IPS-NIHi7 (cell line): ENCODE measurements at regions not wholly inside any gene's neighbourhood (a gene's known extent, or its start where the extent isn't known, plus 50 kb on each side); places are given as distances from the start of the nearest gene placed in this dataset.

ENCODE experiments used
- DNase-seq: peaks from one replicate; pipeline ENCODE4 v3.0.0; 2012; ENCODE audit warnings: mixed read lengths; ENCODE audit errors: extremely low spot score

DNA sequence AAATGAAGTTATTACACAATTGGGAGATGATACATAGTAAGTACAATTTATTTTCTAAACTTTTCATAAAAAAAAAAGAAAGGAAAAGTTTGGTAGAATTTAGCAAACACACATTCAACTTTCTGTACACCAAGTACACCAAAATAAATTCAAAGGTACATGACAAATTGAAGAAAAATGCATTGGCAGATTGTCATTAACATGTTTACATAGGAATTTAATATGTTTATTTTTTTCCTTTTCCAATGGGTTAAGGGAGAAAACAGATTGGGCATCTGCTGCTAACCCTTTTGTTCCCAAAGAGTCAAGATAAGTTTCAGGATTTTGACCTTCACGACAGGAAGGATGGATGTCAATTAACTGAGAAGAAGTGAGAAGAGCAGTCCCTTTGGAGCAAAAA lies 620.4 kb downstream of the XIRP2 start:
- DNase-seq = no peak

DNA sequence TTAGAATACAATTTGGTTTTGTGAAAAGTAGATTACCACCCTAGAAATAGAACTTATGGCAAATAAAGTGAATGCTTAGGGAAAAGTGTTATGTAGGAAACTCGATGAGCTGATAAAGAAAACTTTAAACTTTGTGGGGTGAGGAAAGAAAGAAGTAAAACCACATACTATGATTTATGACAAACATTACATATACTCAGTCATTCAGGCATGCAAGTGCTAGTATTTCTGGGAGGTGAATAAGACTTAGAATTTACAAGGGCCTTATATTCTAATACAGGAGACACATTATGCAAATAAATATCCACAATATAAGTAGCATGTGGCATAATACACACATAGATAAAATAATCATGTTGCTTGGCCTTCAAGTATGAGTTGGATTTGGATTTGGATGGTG lies 618.1 kb downstream of the XIRP2 start:
- DNase-seq = no peak

DNA sequence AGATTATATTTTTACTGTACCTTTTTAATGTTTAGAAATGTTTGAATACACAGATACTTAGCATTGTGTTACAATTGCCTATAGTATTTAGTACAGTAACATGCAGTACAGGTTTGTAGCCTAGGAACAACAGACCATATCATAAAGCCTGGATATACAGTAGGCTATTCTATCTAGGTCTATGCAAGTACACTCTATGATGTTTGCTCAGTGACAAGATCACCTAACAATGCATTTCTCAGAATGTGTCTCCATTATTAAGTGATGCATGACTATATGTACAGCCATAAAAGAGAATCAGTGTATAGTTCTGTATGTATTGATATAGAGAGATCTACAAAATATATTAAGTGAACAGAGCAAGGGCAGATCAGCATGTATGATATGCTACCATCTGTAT lies 616.4 kb downstream of the XIRP2 start:
- DNase-seq = no peak

DNA sequence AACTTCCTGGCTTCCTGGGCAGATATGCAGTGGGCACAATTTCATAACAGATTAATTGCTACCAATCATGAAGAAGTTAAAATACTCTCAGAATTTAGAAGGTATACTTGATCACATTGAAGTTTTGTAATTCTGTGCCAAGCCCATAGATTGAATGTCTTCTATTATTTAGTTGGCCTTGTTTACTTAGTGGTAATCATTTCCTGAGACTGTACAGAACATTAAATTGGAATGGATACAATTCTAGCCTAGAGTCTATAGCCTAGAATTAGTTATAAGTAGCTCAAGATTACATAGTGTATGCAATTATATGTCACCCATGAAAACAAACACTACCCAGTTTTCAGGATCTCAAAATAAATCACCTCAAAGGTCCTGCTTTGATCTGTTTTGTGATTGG lies 615.8 kb downstream of the XIRP2 start:
- no peak for DNase-seq

DNA sequence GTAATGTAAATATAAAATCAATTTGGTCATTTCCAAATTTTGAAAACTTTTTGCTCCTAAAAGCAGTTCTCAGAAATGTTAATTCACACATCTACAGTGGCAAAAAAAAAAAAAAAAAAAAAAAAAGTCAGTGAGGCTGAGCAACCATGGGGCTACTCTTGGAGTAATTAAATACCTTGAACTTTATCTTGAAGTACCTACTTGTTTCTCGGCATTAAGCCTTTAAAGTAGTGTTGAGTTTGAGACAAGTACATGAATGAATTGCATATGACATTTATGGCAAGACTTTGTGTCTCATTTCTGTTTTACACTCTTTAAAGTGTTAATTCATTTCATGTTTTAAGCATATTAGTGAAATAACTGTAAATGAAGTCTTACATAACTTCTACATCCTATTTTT lies 613.3 kb downstream of the XIRP2 start:
- no peak for DNase-seq

DNA sequence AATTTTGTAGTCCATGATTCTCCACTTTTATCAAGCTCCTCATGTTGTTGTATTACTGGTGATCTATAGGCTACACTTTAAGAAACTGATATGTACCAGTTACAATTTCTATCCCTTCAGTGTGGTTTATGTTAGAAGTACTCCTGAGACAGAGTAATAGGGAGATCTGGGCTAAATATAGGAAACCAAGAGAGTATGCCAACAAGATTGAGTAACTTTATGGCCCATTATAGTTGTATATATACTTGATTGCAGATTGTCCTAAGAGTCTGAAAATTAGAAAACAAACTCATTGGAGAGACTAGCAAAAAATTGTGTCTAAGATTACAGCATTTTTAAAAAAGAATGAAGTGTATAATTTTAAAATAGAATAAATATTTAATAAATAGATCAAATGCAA lies 605.6 kb downstream of the XIRP2 start:
- DNase-seq = no peak

DNA sequence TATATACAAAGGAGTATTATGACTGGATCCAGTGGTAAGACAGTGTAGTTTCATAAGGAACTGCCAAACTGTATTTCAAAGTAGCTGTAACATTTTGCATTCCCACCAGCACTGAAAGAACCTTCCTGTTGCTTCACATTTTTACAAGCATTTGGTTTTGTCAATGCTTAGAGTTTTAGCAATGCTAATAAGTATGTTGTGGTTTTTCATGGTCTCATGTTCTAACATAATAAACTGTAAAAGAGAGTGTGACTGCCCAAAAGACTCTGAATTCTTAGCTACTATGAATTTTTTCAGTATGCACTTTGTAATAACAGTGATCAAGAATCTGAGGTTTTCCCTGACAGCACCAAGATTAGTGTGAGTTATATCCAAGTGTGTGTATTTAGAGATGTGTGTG lies 604.2 kb downstream of the XIRP2 start:
- no peak for DNase-seq

DNA sequence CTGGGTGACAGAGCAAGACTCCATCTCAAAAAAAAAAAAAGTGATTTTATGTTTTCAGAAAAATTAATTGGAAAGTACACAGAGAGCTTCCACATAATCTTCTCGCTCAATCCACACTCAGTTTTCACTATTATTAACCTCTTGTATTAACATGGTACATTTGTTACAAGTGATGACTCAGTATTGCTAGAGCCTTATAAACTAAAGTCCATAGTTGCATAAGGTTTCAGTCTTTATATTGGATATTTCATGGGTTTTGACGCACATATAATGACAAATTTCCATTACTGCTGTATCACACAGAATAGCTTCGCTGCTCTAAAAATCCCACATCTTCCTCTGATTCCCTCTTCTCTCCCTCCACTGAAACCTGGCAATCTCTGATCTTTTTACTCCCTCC lies 603.5 kb downstream of the XIRP2 start:
- DNase-seq = no peak

DNA sequence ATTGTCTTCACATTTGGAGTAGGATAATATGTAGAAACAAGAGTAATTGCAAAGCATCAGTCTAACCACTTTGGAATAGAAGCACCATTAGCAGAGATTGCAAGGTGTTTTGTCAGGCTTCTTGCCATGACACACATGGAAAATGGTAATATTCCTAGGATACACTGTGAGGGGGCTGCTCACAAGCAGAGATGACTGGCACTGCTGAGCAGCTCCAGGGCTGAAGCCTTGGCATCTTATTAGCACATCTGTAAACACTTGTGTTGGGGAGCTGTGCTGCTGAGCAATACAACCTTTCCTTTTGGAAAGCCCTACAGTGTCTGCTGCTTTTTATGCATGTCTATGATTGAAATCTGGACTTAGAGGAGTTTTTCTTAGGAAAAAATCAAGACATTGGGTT lies 602.2 kb downstream of the XIRP2 start:
- no peak for DNase-seq

DNA sequence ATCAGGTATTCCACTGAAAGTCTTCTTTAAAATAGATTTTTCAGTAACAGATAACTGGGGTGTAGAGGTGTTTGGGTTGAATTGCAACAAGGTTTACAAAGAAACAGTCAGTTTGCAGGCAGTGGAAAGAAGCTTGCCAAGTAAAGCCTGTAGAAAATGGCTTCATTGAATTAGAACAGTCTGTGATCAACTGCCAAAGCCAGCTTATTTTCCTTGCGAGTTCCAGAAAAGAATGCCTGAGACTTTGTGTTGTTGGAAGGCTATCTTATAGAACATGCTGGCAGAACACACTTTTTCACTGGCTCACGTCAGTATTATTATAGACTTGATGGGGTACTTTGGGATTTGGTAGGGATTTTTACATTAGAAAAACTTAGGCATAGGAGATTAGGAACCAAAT lies 601.0 kb downstream of the XIRP2 start:
- DNase-seq = no peak

DNA sequence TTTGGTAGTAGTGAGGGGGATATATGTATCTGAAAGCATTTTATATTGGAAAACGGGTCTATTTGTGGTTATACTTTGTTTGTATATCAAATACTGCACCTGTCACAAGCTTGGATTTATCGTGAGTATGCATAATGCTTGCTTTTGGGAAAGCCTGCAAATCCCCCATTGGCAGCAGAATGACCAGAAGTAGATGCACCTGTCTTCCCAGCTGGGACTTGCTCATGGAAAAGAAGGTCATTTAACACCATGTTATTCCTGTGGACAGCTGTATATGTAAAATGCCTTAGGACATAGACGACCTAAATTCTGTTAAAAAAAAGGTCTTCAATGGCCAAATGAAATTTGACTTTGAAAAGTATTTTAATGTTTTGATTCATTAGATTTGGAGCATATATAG lies 599.4 kb downstream of the XIRP2 start:
- no peak for DNase-seq

DNA sequence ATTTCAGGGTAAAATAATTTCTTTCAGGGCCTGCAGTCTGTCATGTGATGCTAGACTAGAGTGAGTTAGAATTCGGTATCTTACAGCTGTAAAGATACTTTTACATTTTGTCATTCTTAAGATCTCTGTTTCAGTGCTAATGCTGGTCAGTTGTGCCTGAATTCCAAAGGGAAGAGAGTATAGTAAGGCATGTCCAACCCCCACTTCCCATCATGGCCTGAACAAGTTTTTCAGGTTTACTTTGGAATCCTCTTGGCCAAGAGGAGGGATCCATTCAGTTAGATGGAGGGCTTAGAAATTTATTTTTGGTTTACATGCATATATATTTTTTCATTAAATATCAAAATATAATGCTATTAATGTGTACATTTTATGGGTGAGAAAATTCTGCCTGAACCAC lies 596.6 kb downstream of the XIRP2 start:
- DNase-seq = no peak

DNA sequence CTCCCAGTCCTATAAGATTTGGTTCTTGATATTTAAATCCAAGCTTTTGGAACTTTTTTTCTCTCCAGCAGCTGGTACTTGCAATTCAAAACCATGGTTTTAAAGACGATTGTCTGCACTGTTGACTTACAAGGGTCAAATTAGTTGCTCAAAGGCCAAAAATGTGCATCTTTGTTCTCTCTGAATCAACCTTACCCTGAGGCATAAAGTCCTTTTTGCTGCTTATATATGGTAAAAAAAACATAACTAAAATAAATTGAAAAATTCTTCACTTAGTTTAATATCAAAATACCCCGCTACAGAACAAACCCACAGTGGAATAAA lies 592.7 kb downstream of the XIRP2 start:
- DNase-seq = no peak

DNA sequence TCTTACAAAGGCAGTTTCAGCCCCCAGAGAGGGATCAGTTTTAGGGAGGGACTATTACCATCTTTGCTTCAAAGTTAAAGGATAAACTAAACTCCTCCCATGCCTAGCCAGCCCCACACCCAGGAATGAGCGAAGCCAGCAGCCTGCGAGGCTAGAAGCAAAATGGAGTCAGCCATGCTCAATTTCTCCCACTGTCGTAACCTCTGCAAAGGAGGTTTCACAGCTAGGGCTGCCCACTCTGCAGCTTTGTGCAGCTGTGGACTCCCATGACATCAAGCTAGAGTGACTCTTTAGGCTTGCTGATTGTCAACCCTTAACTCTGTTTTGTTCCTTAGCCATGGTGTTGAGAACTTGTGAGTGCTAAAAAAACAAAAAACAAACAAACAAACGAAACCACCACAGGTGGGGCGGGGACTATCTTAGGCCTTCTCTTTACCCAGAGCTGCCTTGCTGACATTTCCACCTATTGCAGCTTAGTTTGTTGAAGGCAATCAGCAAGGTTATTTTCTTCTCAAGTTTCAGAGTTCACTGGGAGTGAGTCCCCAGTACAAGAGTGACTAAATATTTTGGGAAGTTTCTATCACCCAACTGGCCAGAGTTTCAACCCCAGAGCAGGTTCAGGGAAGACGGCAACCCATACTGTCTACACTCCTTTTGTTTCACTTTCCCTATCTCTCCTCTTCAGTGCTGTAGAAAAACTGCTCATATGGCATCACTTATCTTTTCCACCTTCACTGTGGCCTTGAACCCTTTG lies 592.1 kb downstream of the XIRP2 start:
- peak; percentile 17 for DNase-seq

DNA sequence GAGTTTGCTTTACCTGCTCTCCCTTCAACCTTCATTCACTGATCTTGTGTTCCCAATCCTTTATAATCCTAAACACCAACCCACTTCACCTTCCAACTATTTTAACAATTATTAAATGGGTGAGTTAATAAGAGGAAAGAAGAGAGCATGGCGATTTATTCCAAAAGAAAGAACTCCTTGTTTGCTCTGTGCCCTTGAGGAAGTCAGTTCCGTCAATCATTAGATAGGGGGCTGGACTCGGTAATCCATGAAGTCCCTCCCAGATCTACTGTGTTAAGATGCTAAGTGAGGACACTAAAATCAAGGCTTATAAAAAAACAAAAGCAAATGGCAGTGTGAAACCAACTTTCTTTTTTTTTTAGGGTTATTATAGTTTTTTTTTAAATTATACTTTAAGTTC lies 589.9 kb downstream of the XIRP2 start:
- peak; percentile 13 for DNase-seq

DNA sequence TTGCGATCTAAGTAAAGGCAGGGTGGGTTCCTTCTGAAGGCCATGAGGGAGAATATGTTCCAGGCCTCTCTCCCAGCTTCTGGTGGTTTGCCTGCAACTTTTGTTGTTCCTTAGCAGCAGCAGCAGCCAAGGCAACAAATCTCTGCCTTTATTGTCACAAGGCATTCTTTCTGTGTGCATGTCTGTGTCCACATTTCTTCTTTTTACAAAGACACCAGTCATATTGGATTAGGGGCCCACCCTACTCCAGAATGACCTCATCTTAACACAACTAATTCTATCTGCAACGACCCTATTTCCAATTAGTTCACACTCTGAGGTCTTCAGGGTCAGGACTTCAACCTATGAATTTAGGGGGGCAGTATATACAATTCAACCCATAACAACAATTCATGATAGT lies 587.5 kb downstream of the XIRP2 start:
- DNase-seq = no peak

DNA sequence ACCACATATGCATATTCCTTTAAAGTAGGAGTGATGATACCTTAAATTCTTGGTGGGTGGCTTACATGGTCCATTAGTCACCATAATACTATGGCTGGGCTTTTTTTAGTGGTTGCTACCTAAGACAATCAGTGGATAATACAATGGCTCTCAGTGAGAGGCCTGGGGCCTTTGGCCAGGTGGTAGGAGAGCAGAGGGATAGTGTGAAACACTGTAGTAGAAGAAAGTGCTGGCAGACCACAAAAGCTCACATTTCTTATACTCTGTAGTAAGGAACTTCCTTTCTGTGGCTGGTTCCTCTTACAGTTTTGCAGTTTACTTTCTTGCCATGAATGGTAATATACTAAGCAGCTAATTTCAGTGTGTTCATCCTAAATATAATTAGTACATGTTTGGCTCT lies 583.5 kb downstream of the XIRP2 start:
- peak; percentile 26 for DNase-seq

DNA sequence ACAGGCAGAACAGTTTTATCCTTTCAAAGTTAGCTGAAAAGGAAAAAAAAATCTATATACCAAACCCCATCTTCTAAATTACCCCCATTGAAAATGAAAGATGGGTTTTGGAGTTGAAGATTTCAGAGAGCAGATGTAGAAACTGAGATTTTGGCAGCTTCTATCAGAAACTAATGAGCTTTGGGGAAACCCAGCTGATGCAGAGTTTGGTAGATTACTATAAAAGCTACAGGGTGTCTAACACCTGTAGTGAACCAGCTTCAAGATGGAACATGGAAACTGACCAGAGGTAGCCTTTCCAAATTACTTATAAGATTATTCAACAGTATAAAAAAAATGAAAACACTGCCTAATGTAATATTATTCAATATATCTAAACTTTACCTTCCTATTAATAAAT lies 583.1 kb downstream of the XIRP2 start:
- no peak for DNase-seq

DNA sequence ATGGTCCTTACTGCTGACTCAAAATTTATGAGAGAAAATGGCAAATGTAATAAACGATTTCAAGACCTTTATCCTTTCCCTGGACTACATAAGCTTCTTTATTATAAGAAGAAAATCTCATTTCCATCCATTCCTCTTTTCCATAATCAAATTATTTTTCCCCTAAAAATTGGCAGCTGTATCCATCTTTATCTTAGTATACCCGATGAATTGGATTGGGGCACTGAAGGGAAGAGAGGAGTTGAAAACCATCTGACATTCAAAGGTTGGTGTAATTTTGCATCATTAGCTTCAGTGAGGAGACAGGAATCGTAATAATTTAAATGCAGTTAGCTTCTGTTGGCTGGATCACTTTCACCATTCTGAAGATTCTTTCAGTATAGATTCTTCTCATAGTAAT lies 574.1 kb downstream of the XIRP2 start:
- no peak for DNase-seq

DNA sequence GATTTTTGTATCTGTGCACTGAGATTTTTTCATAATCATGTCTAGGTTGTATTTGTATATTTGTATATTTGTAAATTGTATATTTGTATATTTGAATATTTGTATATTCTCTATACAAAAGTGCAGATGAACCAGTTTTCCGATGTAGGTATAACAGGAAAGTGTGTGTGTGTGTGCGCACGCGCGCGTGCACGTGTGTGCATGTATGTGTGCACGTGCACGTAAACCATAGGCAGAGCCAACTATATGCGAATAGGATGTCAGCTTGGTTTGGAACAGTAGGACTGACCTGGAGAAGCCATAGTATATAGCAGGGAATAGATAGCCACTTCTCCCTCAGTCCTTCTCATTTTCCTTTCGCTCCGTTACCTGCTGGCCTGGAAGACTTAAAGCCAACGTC lies 565.8 kb downstream of the XIRP2 start:
- no peak for DNase-seq

DNA sequence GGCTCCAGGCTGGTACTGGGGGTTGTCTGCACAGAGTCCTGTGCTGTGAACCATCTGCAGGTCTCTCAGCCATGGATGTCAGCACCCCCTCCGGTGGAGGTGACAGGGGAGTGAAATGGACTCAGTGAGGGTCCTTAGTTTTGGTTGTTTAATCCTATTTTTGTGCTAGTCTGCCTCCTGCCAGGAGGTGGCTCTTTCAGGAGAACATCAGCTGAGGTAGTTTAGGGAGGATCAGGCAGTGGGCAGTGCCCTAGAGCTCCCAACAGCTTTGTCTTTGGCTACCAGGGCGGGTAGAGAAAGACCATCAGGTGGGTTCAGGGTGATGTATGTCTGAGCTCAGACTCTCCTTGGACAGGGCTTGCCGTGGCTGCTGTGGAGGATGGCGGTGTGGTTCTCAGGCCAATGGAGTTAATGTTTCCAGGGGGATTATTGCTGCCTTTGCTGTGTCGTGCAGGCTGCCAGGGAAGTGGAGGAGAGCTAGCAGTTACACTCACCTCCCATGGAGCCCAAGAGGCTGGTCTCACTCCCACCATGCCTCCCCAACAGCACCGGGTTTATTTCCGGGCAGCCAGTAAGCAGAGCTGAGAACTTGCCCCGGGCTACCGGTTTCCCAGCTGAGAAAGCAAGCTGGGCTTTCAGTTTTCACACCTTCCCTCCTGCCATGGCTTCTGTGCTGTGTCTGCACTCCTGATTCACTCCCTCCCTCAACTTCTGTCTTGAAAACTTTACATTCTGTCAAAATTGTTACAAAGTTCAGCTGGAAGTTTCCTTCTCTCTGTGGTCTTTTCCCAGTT lies 563.4 kb downstream of the XIRP2 start:
- DNase-seq = no peak

DNA sequence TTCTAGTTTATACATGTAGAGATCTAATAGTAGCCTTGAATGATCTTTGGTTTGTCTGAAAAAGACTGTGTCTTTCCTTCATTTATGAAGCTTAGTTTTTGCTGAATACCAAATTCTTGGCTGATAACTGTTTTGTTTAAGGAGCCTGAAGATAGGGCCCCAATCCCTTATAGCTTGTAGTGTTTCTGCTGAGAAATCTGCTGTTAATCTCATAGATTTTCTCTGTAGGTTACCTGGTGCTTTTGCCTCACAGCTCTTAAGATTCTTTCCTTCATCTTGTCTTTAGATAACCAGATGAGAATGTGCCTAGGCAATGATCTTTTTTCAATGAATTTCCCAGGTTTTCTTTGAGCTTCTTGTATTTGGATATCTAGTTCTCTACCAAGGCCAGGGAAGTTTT lies 562.1 kb downstream of the XIRP2 start:
- DNase-seq = no peak

DNA sequence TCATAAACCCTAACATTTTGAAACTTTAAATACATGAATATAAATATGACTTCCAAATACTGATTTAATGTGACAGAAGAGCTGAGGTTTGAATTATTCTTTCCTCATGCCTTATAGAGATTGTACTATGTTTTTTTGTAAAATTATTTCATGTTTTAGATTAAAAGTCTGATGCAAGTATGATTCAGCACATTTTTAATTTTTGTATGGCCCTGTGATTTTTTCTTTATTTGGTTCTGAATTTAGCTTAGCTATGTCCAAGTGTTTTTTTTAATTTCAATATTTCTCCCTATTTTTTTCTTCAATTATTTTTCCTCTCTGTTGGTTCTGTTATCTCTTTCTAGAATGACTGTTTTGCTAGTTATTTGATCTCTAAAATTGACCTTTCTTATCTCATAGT lies 552.1 kb downstream of the XIRP2 start:
- no peak for DNase-seq

DNA sequence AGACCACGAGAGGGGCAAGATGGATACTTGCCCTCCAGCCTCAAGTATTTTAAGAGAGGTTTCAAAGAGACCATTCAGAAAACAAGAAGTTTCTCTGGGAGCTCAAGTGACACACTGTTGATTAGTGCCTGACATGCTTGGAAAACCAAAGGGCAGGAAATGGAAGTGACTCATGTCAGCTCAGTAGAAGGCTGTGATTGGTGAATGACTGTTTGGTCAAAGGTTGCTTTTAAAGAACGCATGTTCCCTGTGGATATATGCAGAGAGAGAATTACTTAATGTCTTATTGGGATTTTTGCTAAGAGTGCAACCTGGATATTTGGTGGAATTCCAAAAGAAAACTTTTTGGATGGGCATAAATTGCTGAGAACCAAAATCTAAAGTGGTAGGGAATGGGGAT lies 549.9 kb downstream of the XIRP2 start:
- DNase-seq = peak; percentile 42
